ENCODE measurements at regions not wholly inside any gene's neighbourhood (a gene's known extent, or its start where the extent isn't known, plus 50 kb on each side); places are given as distances from the start of the nearest gene placed in this dataset.

GRCh38 chr6:43868467-43868866 lies 98.5 kb downstream of the VEGFA start:
- WGBS, 2 donors = 90 to 93% methylated on average over 6 of the region's 6 CpGs
- Histone ChIP-seq H3K36me3 (no peaks in the 10 kb centered on the region), H3K4me1 (no peaks in the 10 kb centered on the region), H3K4me3 (no peak overlapping the region), H3K27me3 (no peaks in the 10 kb centered on the region), H3K9me3 (no peaks in the 10 kb centered on the region), H3K27ac (no peak overlapping the region)
- FAIRE-seq (no peak), DNase-seq (peak in 1 of 6 donors; percentile 19), ATAC-seq (no peak)
- no peak for TF ChIP-seq CTCF (IDR thresholded peaks at IDR 0.05)
- intact Hi-C loops (cut with DNase I) = no loop called here

GRCh38 chr6:43867996-43868395 lies 98.0 kb downstream of the VEGFA start:
- H3K27me3 ChIP-seq = no peaks in the 10 kb centered on the region
- H3K4me3 ChIP-seq = no peak overlapping the region
- H3K27ac ChIP-seq = no peak overlapping the region
- FAIRE-seq (no peak), DNase-seq (no peak), ATAC-seq (no peak)
- intact Hi-C loops (cut with DNase I) = no loop called here
- no peaks in the 10 kb centered on the region for H3K36me3 ChIP-seq
- no peaks in the 10 kb centered on the region for H3K9me3 ChIP-seq
- WGBS, 2 donors = 91 to 94% methylated on average over 5 of the region's 5 CpGs
- TF ChIP-seq CTCF (IDR thresholded peaks at IDR 0.05) = no peak
- H3K4me1 ChIP-seq = no peaks in the 10 kb centered on the region

GRCh38 chr6:43867246-43867645 lies 97.2 kb downstream of the VEGFA start:
- Histone ChIP-seq H3K27me3 (no peaks in the 10 kb centered on the region), H3K4me1 (no peaks in the 10 kb centered on the region), H3K27ac (no peak overlapping the region), H3K9me3 (no peaks in the 10 kb centered on the region), H3K36me3 (no peaks in the 10 kb centered on the region), H3K4me3 (no peak overlapping the region)
- WGBS, 2 donors = 94 to 98% methylated on average over 4 of the region's 4 CpGs
- no peak for TF ChIP-seq CTCF (IDR thresholded peaks at IDR 0.05)
- FAIRE-seq (no peak), DNase-seq (no peak), ATAC-seq (no peak)
- intact Hi-C loops (cut with DNase I) = no loop called here

- no peaks in the 10 kb centered on the region for H3K9me3 ChIP-seq
- ATAC-seq (no peak), DNase-seq (no peak), FAIRE-seq (no peak)
- H3K27me3 ChIP-seq = no peaks in the 10 kb centered on the region
- H3K27ac ChIP-seq = no peak overlapping the region
- H3K4me3 ChIP-seq = no peak overlapping the region
- TF ChIP-seq CTCF (IDR thresholded peaks at IDR 0.05) = no peak
- H3K4me1 ChIP-seq = no peaks in the 10 kb centered on the region
- H3K36me3 ChIP-seq = no peaks in the 10 kb centered on the region
- WGBS, 2 donors = 89 to 93% methylated on average over 12 of the region's 12 CpGs
- intact Hi-C loops (cut with DNase I) = no loop called here
Observed at GRCh38 chr6:43865932-43866645, 96.1 kb downstream of the VEGFA start.

- ATAC-seq (no peak), FAIRE-seq (no peak), DNase-seq (no peak)
- Histone ChIP-seq H3K4me3 (no peak overlapping the region), H3K4me1 (no peaks in the 10 kb centered on the region), H3K27me3 (no peaks in the 10 kb centered on the region), H3K36me3 (no peaks in the 10 kb centered on the region), H3K9me3 (no peaks in the 10 kb centered on the region), H3K27ac (no peak overlapping the region)
- WGBS, 2 donors = 81 to 85% methylated on average over 4 of the region's 4 CpGs
- TF ChIP-seq CTCF (IDR thresholded peaks at IDR 0.05) = no peak
- intact Hi-C loops (cut with DNase I) = no loop called here
Observed at GRCh38 chr6:43865086-43865485, 95.1 kb downstream of the VEGFA start.

Data from pancreas (tissue), 10 donors.